ENCODE measurements at regions not wholly inside any gene's neighbourhood (a gene's known extent, or its start where the extent isn't known, plus 50 kb on each side); places are given as distances from the start of the nearest gene placed in this dataset.
"Not testable (repeated sequence)": the region's sequence is repeated elsewhere in the genome, so short reads cannot be mapped to it uniquely, and the experiment has no call there.

- FAIRE-seq: no peak
These were observed 236.9 kb downstream of the BCAS1 start for GRCh38 chr20:53833333-53834061.

- FAIRE-seq: no peak
These were observed 237.9 kb downstream of the BCAS1 start for GRCh38 chr20:53832499-53832898.

GRCh38 chr20:53831812-53832211 is 238.2 kb upstream of the ZNF217 start:
- no peak for FAIRE-seq

GRCh38 chr20:53831228-53831627 is 237.6 kb upstream of the ZNF217 start:
- no peak for FAIRE-seq

GRCh38 chr20:53829724-53830521 is 236.3 kb upstream of the ZNF217 start:
- FAIRE-seq: peak; percentile 29

- peak; percentile 81 for FAIRE-seq
These were observed 235.7 kb upstream of the ZNF217 start for GRCh38 chr20:53829255-53829723.

GRCh38 chr20:53828682-53829254 is 235.1 kb upstream of the ZNF217 start:
- FAIRE-seq: no peak

- FAIRE-seq: peak; percentile 97
These were observed 234.5 kb upstream of the ZNF217 start for GRCh38 chr20:53828088-53828681.

- FAIRE-seq: no peak
These were observed 233.9 kb upstream of the ZNF217 start for GRCh38 chr20:53827292-53828087.

- FAIRE-seq: no peak
These were observed 233.1 kb upstream of the ZNF217 start for GRCh38 chr20:53826597-53827291.

GRCh38 chr20:53826090-53826489 is 232.5 kb upstream of the ZNF217 start:
- FAIRE-seq: no peak

- no peak for FAIRE-seq
These were observed 231.6 kb upstream of the ZNF217 start for GRCh38 chr20:53825282-53825681.

GRCh38 chr20:53824779-53825178 is 231.1 kb upstream of the ZNF217 start:
- no peak for FAIRE-seq

GRCh38 chr20:53823121-53823764 is 229.6 kb upstream of the ZNF217 start:
- FAIRE-seq: no peak

GRCh38 chr20:53822534-53822933 is 228.9 kb upstream of the ZNF217 start:
- FAIRE-seq: no peak

GRCh38 chr20:53819973-53820451 is 226.4 kb upstream of the ZNF217 start:
- no peak for FAIRE-seq

- FAIRE-seq: no peak
These were observed 225.0 kb upstream of the ZNF217 start for GRCh38 chr20:53818457-53819177.

- not testable (repeated sequence) for FAIRE-seq
These were observed 223.9 kb upstream of the ZNF217 start for GRCh38 chr20:53817513-53817912.

GRCh38 chr20:53816872-53817398 is 223.3 kb upstream of the ZNF217 start:
- FAIRE-seq: no peak

GRCh38 chr20:53815509-53815908 is 221.9 kb upstream of the ZNF217 start:
- FAIRE-seq: no peak

Data from TTC549 (cell line).